ENCODE measurements at regions not wholly inside any gene's neighbourhood (a gene's known extent, or its start where the extent isn't known, plus 50 kb on each side); places are given as distances from the start of the nearest gene placed in this dataset.
"Not testable (repeated sequence)": the region's sequence is repeated elsewhere in the genome, so short reads cannot be mapped to it uniquely, and the experiment has no call there.

DNA sequence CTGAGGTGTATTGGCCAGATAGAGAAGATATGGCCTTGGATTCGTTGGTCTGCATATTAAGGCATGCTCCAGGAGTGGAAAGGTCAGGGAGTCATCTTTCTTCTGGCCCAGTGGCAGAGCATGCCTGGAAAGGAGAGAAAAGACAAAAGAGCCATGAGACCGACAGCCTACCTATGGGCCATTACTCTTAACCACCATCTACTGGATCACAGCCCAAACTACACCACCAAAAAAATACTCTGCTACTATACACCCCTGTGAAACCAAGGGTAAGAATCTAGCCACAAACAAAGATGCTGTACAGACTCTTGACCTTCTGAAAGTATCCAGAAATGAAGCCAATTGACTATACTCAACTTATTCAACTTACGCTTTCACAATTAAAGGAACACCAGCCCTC is 96.1 kb upstream of the PLSCR5 start:
- DNase-seq (ENCODE audit: low read depth), result no peak
- no peak for TF ChIP-seq CTCF (IDR thresholded peaks at IDR 0.05; ENCODE audit: insufficient read depth, low read depth, low read length, missing control alignments)

GRCh38 chr3:146700025-146700424 is 94.9 kb upstream of the PLSCR5 start:
- not testable (repeated sequence) for H3K4me3 ChIP-seq (ENCODE audit: low read depth, low read length); DNase-seq (ENCODE audit: low read depth)

More for the DNA sequence above, 96.1 kb upstream of the PLSCR5 start:
- H3K4me3 ChIP-seq (ENCODE audit: low read depth, low read length), result no peak overlapping the region

DNA sequence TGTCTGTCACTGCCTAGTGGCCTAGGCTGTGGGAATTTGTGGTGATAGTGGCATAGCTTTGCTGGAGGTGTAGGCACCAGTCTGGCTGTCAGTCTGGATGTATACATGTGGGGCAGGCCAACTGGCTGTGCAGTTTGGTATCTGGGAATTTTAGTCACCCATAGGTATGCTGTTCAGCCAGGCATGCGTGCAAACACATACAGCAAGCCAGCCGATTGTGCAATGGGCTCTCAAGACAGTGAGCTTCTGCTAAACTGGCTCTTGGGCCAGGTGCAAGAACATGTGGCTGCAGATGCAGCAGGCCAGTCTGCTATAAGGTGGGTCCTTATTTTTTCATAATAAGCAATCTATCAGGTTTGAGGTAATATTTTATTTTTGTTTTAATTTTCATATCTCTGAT is 87.1 kb upstream of the PLSCR5 start:
- no peak for DNase-seq (ENCODE audit: low read depth)
- no peak for TF ChIP-seq CTCF (IDR thresholded peaks at IDR 0.05; ENCODE audit: insufficient read depth, low read depth, low read length, missing control alignments)
- no peak overlapping the region for H3K4me3 ChIP-seq (ENCODE audit: low read depth, low read length)

DNA sequence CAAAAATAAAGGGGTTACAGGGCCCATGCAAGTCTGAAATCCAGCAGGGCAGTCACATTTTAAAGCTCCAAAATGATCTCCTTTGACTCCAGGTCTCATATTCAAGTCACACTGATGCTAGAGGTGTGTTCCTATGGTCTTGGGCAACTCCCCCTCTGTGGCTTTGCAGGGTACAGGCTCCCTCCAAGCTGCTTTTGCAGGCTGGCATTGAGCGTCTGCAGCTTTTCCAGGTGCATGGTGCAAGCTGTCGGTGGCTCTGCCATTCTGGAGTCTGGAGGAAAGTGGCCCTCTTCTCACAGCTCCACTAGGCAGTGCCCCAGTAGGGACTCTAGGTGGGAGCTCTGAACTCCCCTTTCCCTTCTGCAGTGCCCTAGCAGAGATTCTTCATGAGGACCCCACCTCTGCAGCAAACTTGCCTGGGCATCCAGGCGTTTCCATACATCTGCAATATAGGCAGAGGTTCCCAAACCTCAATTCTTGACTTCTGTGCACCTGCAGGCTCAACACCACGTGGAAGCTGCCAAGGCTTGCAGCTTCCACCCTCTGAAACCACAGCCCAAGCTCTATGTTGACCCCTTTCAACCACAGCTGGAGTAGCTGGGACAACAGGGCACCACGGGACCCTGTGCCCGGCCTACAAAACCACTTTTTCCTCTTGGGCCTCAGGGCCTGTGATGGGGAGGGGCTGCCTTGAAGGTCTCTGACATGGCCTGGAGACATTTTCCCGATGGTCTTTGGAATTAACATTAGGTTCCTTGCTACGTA is 80.1 kb upstream of the PLSCR5 start:
- TF ChIP-seq CTCF (IDR thresholded peaks at IDR 0.05; ENCODE audit: insufficient read depth, low read depth, low read length, missing control alignments), result no peak
- DNase-seq (ENCODE audit: low read depth), result no peak
- H3K4me3 ChIP-seq (ENCODE audit: low read depth, low read length), result no peak overlapping the region

GRCh38 chr3:146682171-146682570 is 77.0 kb upstream of the PLSCR5 start:
- no peak for TF ChIP-seq CTCF (IDR thresholded peaks at IDR 0.05; ENCODE audit: insufficient read depth, low read depth, low read length, missing control alignments)
- H3K4me3 ChIP-seq (ENCODE audit: low read depth, low read length), result no peak overlapping the region
- DNase-seq (ENCODE audit: low read depth), result no peak

- no peak overlapping the region for H3K4me3 ChIP-seq (ENCODE audit: low read depth, low read length)
- no peak for DNase-seq (ENCODE audit: low read depth)
- no peak for TF ChIP-seq CTCF (IDR thresholded peaks at IDR 0.05; ENCODE audit: insufficient read depth, low read depth, low read length, missing control alignments)
Observed at GRCh38 chr3:146680617-146681016, 75.5 kb upstream of the PLSCR5 start.

GRCh38 chr3:146679995-146680394 is 74.8 kb upstream of the PLSCR5 start:
- no peak overlapping the region for H3K4me3 ChIP-seq (ENCODE audit: low read depth, low read length)
- no peak for DNase-seq (ENCODE audit: low read depth)
- no peak for TF ChIP-seq CTCF (IDR thresholded peaks at IDR 0.05; ENCODE audit: insufficient read depth, low read depth, low read length, missing control alignments)

Data from GM12865 (cell line).